H9 (cell line): ENCODE measurements at regions not wholly inside any gene's neighbourhood (a gene's known extent, or its start where the extent isn't known, plus 50 kb on each side); places are given as distances from the start of the nearest gene placed in this dataset.

Experiments
- DNase-seq: peaks from one replicate; pipeline ENCODE4 v3.0.0-alpha.2; 2017
- H2AFZ ChIP-seq: one replicate; pipeline ENCODE4 v1.6.1; 2013; ENCODE audit warnings: mild to moderate bottlenecking, low read length, control low read depth, moderate library complexity
- H2AK5ac ChIP-seq: 2 replicates; pipeline ENCODE4 v1.6.1; 2013; ENCODE audit warnings: low read length, control low read depth, mixed read lengths; ENCODE audit not compliant: insufficient read length
- H2BK120ac ChIP-seq: one replicate; pipeline ENCODE4 v1.6.1; 2013; ENCODE audit warnings: low read depth, mild to moderate bottlenecking, low read length, control low read depth, inconsistent platforms; ENCODE audit not compliant: poor library complexity, severe bottlenecking
- H2BK12ac ChIP-seq: 2 replicates; pipeline ENCODE4 v1.6.1; 2013; ENCODE audit warnings: low read length, control low read depth, mixed read lengths, low read depth; ENCODE audit not compliant: insufficient read length
- H2BK15ac ChIP-seq: 2 replicates; pipeline ENCODE4 v1.6.1; 2013; ENCODE audit warnings: low read depth, low read length, control low read depth
- H2BK20ac ChIP-seq: one replicate; pipeline ENCODE4 v1.6.1; 2013; ENCODE audit warnings: low read depth, mild to moderate bottlenecking, low read length, control low read depth, inconsistent platforms; ENCODE audit not compliant: poor library complexity, severe bottlenecking
- H2BK5ac ChIP-seq: 2 replicates; pipeline ENCODE4 v1.6.1; 2013; ENCODE audit warnings: low read length, control low read depth, mixed read lengths; ENCODE audit not compliant: insufficient read length
- H3K14ac ChIP-seq: 2 replicates; pipeline ENCODE4 v1.6.1; 2013; ENCODE audit warnings: low read length, control low read depth; ENCODE audit not compliant: insufficient read depth
- H3K18ac ChIP-seq: 2 replicates; pipeline ENCODE4 v1.6.1; 2013; ENCODE audit warnings: low read depth, mild to moderate bottlenecking, mixed read lengths, low read length, control low read depth; ENCODE audit not compliant: insufficient read length
- H3K23ac ChIP-seq: 2 replicates; pipeline ENCODE4 v1.6.1; 2013; ENCODE audit warnings: low read length, control low read depth, mixed read lengths, low read depth; ENCODE audit not compliant: insufficient read length
- H3K23me2 ChIP-seq: 2 replicates; pipeline ENCODE4 v1.6.1; 2013; ENCODE audit warnings: low read depth, mild to moderate bottlenecking, mixed read lengths, low read length, control low read depth; ENCODE audit not compliant: insufficient read length, poor library complexity, severe bottlenecking
- H3K27ac ChIP-seq: 2 replicates; pipeline ENCODE4 v1.5.1; 2013; ENCODE audit warnings: low read length, control low read depth, mixed read lengths, low read depth; ENCODE audit not compliant: insufficient read length
- H3K27me3 ChIP-seq: 2 replicates; pipeline ENCODE4 v1.6.1; 2013; ENCODE audit warnings: low read length, control low read depth, inconsistent platforms; ENCODE audit not compliant: insufficient read depth
- H3K4ac ChIP-seq: 2 replicates; pipeline ENCODE4 v1.6.1; 2013; ENCODE audit warnings: low read depth, mild to moderate bottlenecking, control low read depth, inconsistent platforms, low read length, moderate library complexity
- H3K4me1 ChIP-seq: 2 replicates; pipeline ENCODE4 v1.6.1; 2013; ENCODE audit warnings: low read length, control low read depth, inconsistent platforms; ENCODE audit not compliant: insufficient read depth
- H3K4me2 ChIP-seq: 2 replicates; pipeline ENCODE4 v1.6.1; 2013; ENCODE audit warnings: low read length, control low read depth, mixed read lengths; ENCODE audit not compliant: insufficient read length, insufficient read depth
- H3K56ac ChIP-seq: 2 replicates; pipeline ENCODE4 v1.6.1; 2013; ENCODE audit warnings: low read depth, mild to moderate bottlenecking, mixed read lengths, low read length, control low read depth; ENCODE audit not compliant: insufficient read length
- H3K79me1 ChIP-seq: 2 replicates; pipeline ENCODE4 v1.6.1; 2013; ENCODE audit warnings: low read depth, mild to moderate bottlenecking, moderate library complexity, low read length, control low read depth, inconsistent platforms; ENCODE audit not compliant: insufficient read depth, poor library complexity, severe bottlenecking
- H3K79me2 ChIP-seq: 2 replicates; pipeline ENCODE4 v1.6.1; 2013; ENCODE audit warnings: low read length, control low read depth, inconsistent platforms; ENCODE audit not compliant: insufficient read depth
- H3K9ac ChIP-seq: 2 replicates; pipeline ENCODE4 v1.6.1; 2013; ENCODE audit warnings: low read length, control low read depth, mixed read lengths; ENCODE audit not compliant: insufficient read length; ENCODE audit errors: extremely low read depth
- H3K9me3 ChIP-seq: one replicate; pipeline ENCODE4 v1.6.1; 2013; ENCODE audit warnings: low read depth, low read length, inconsistent platforms; ENCODE audit not compliant: control insufficient read depth
- H3T11ph ChIP-seq: one replicate; pipeline ENCODE4 v1.6.1; 2013; ENCODE audit warnings: mild to moderate bottlenecking, low read length, control low read depth, inconsistent platforms
- H4K20me1 ChIP-seq: one replicate; pipeline ENCODE4 v1.6.1; 2013; ENCODE audit not compliant: control insufficient read depth, insufficient read length, insufficient read depth
- H4K5ac ChIP-seq: 2 replicates; pipeline ENCODE4 v1.6.1; 2013; ENCODE audit warnings: low read depth, mild to moderate bottlenecking, mixed read lengths, low read length, control low read depth; ENCODE audit not compliant: insufficient read length
- H4K8ac ChIP-seq: replicated peaks from 2 replicates; pipeline ENCODE4 v1.6.1; 2013; ENCODE audit warnings: low read length, control low read depth, mixed read lengths, low read depth; ENCODE audit not compliant: insufficient read length
- H4K91ac ChIP-seq: 2 replicates; pipeline ENCODE4 v1.6.1; 2013; ENCODE audit warnings: low read depth, mild to moderate bottlenecking, moderate library complexity, mixed read lengths, low read length, control low read depth; ENCODE audit not compliant: insufficient read length
- H3K27ac Mint-ChIP-seq, 3 experiments: 2 replicates in 2 of 3; 3 replicates in 1 of 3; pipeline ENCODE4 v1.8.0; 2020 to 2021; ENCODE audit warnings: mixed read lengths in 3 of 3, mild to moderate bottlenecking in 1 of 3, moderate library complexity in 1 of 3
- H3K27me3 Mint-ChIP-seq: 2 replicates; pipeline ENCODE4 v1.8.0; 2021; ENCODE audit warnings: low read depth, mild to moderate bottlenecking, moderate library complexity, mixed read lengths
- H3K36me3 Mint-ChIP-seq, 3 experiments: 2 replicates in 2 of 3; 3 replicates in 1 of 3; pipeline ENCODE4 v1.8.0; 2020 to 2021; ENCODE audit warnings: low read depth in 3 of 3, mixed read lengths in 3 of 3; ENCODE audit not compliant: insufficient read depth in 1 of 3
- H3K4me1 Mint-ChIP-seq, 2 experiments: 2 replicates each; pipeline ENCODE4 v1.8.0; 2020; ENCODE audit warnings: mixed read lengths in 2 of 2
- H3K4me3 Mint-ChIP-seq, 2 experiments: 2 replicates in 1 of 2; 3 replicates in 1 of 2; pipeline ENCODE4 v1.8.0; 2020 to 2021; ENCODE audit warnings: mild to moderate bottlenecking in 2 of 2, mixed read lengths in 2 of 2, moderate library complexity in 1 of 2
- H3K9me3 Mint-ChIP-seq, 2 experiments: 2 replicates in 1 of 2; 3 replicates in 1 of 2; pipeline ENCODE4 v1.8.0; 2020; ENCODE audit warnings: mild to moderate bottlenecking in 2 of 2, mixed read lengths in 2 of 2, moderate library complexity in 1 of 2
- CTCF ChIP-seq: fragments of 200-600 bp; sonication (generic); conservative IDR thresholded peaks from 3 replicates; pipeline ENCODE4 v1.8.0; 2021; ENCODE audit warnings: antibody characterized with exemption, mild to moderate bottlenecking
- WGBS: extraction: QIAGEN DNeasy Blood & Tissue Kit; methylation state at CpG from one replicate; pipeline ENCODE4 v1.1.7; 2013; ENCODE audit warnings: missing lambda C conversion rate, low lambda C conversion rate, mixed read lengths; ENCODE audit not compliant: insufficient read length; ENCODE audit errors: extremely low coverage; 5-methylcytosine and 5-hydroxymethylcytosine counted together

- DNase-seq: no peak
- no peak overlapping the region for H3K9ac ChIP-seq
- no peak overlapping the region for H3K4me3 Mint-ChIP-seq
- no peaks in the 10 kb centered on the region; a peak in 1 of 5 replicates for H3K9me3 Mint-ChIP-seq
- no CpG with 5 or more reads among the region's 6 CpGs for WGBS
- no peak overlapping the region for H3K4me2 ChIP-seq
- no peak overlapping the region for H4K5ac ChIP-seq
- H4K91ac ChIP-seq: no peak overlapping the region
- no peaks in the 10 kb centered on the region for H3K36me3 Mint-ChIP-seq
- no peak overlapping the region for H3K23ac ChIP-seq
- peaks cover 1% of the 10 kb centered on the region; the same call in 1 of the 2 replicates for H3K27me3 Mint-ChIP-seq
- H3K9me3 ChIP-seq: no peaks in the 10 kb centered on the region
- no peaks in the 10 kb centered on the region for H3K79me2 ChIP-seq
- no peak overlapping the region for H2AFZ ChIP-seq
- no peak overlapping the region for H2BK5ac ChIP-seq
- no peak overlapping the region for H2AK5ac ChIP-seq
- TF ChIP-seq CTCF: no peak
- H3K27ac Mint-ChIP-seq: no peak overlapping the region; a peak in 2 of 7 replicates
- H3K18ac ChIP-seq: no peak overlapping the region
- no peak overlapping the region for H2BK15ac ChIP-seq
- H3K23me2 ChIP-seq: no peaks in the 10 kb centered on the region
- no peak overlapping the region for H2BK20ac ChIP-seq
- H3K4ac ChIP-seq: no peak overlapping the region
- H3K56ac ChIP-seq: no peak overlapping the region
- H2BK12ac ChIP-seq: no peak overlapping the region
- H3K4me1 Mint-ChIP-seq: peaks cover 12 to 17% of the 10 kb centered on the region in 2 experiments
- H3K4me1 ChIP-seq: no peaks in the 10 kb centered on the region
- H2BK120ac ChIP-seq: no peak overlapping the region
- no peaks in the 10 kb centered on the region for H3K27me3 ChIP-seq
- H3T11ph ChIP-seq: no peak overlapping the region
- H4K8ac ChIP-seq: no peak overlapping the region
- no peak overlapping the region for H3K27ac ChIP-seq
- no peak overlapping the region for H3K14ac ChIP-seq
- no peaks in the 10 kb centered on the region for H4K20me1 ChIP-seq
- no peaks in the 10 kb centered on the region for H3K79me1 ChIP-seq
These were observed 68.3 kb downstream of the ACKR3 start for GRCh38 chr2:236637686-236638569.
